ENCODE measurements at regions not wholly inside any gene's neighbourhood (a gene's known extent, or its start where the extent isn't known, plus 50 kb on each side); places are given as distances from the start of the nearest gene placed in this dataset.

GRCh38 chr10:118171861-118172260, 125.1 kb upstream of the RAB11FIP2 start:
- TF ChIP-seq CTCF (optimal IDR thresholded peaks at IDR 0.05 in 1 of 3, IDR thresholded peaks at IDR 0.05 in 1 of 3, conservative IDR thresholded peaks at IDR 0.05 in 1 of 3; ENCODE audit: extremely low read depth in 1 of 3, insufficient read depth in 2 of 3, low read length in 3 of 3) (no peak), EZH2 (IDR thresholded peaks at IDR 0.05; ENCODE audit: low read length) (no peak)

Measured in keratinocyte (primary cell).